Activated gamma-delta T cell treated with Interleukin-2 at 50 U/mL for 16 hours (primary cell): ENCODE measurements at regions not wholly inside any gene's neighbourhood (a gene's known extent, or its start where the extent isn't known, plus 50 kb on each side); places are given as distances from the start of the nearest gene placed in this dataset.

ENCODE experiments used
- DNase-seq: peaks from one replicate; pipeline ENCODE4 v3.0.0-alpha.2; 2020

DNA sequence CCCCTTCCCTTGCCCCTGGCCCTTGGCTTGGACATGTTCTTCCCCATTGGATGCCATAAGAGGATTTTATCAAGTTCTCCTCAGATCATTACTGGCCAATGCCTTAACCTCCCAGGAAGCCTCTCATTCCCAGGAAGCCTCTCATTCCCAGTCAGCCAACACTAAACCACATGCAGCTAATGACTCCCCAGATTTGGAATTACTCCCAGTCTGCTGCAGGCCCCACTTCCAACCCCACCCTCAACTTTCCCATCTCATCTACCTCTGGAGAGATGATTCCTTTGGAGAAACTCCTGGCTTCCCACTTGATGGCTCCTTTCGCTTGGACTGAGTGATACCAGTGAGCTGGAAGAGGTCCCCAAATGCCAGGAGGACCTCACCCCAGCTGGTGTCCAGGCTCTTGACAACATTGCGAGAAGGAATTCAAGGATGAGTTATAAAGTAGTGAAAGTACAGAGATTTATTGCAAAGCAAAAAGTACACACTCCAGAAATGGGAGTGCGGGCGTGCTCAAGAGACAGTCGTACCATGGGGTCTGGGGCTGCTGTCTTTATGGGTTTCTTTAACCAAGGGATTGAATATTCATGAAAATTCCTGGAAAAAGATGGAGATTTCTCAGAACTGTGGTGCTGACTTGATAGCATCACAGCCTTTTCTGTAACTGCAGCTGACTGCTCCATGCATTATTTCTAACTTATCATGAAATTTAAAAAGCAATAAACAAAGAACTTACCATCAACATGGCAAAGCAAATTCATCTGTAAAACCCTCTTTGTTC is 117.2 kb upstream of the ADCY1 start:
- no peak for DNase-seq

DNA sequence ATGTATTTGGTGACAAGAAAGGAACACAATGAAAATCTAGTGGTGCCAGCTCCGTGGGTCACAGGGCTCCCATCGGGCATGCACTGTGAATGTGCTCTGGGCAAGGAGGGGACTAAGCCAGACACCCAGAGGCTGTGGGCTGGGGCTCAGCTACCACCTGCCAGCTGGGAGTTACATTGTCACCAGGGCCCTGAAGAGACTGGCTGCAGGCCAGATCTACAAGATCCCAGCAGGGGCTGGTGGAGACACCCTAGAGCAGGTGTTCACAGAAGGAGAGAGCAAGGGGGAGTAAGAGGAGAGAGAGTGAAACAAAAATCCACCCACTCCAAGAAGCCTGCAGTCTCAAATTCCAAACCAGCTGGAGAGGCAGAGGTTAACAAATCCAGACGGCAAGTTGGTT is 116.6 kb upstream of the ADCY1 start:
- no peak for DNase-seq

DNA sequence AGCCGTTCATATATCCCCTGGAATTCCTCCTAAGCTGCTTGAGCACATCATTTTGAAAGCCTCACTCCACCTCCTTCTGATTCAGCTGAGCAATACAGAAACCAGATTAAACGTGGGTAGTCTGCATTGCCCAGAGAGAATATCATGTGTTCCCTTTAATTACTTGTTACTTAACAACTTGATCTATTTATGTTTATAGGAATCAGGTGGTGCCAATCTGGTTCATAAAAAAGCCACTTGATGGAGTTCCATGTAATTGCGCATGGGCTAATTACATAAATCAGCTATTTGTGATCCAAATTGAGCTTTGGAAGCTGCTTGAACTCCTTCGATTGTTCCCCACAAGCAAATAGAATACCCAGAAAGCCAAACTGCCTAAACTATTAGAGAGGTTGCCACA is 114.7 kb upstream of the ADCY1 start:
- DNase-seq: no peak

DNA sequence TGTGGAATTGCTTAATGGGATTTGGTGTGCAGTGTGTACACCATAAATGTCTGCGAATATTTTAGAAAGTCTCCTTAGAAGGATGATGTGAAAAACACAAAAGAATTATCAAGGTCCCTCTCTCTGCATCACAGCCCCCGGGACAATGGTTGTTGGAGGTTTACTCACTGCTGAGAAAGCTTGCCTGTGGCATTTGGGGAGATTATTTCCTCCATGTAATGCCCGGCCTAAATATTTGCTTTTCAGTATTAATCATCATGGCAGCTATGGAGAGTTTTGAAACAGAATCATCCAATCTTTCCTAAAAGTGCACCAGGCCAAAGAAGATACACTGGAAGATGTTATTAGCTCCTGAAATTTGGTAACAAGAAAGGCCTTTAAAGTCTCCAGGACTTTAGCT is 113.8 kb upstream of the ADCY1 start:
- no peak for DNase-seq

DNA sequence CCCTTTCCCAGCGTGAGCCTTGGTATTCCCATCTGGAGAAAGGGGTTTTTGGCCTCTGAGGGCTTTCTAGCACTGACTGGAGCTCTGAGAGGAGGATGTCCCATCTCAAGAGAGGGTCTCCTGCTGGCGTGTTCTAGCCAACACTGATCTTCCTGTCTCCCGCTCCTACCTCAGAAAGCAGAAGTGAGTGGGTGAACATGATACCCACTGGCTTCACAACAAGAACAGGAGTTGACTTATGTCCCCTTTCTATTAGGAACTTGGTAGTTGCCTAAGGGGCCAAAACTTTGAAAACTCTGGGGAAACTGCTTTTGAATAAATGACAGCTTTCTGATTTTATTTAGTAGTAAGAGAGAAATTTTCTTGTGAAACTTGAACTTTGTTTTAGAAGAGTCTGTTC is 113.1 kb upstream of the ADCY1 start:
- no peak for DNase-seq

DNA sequence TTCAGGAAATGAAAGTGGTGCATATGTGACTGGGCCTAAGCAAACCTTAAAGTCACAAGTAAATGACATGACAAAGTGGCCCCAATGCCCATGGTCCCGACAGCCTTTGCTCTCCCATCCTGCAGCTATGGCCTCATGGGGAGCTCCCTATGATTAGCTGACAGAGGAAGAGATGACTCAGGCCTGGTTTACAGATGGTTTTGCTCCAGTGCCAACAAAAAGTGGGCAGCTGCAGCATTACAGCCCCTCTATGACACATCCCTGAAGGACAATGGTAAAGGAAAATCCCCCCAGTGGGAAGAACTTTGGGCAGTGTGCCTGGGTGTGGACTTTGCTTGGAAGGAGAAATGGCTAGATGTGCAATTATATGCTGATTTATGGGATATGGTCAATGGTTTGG is 105.1 kb upstream of the ADCY1 start:
- DNase-seq: no peak

DNA sequence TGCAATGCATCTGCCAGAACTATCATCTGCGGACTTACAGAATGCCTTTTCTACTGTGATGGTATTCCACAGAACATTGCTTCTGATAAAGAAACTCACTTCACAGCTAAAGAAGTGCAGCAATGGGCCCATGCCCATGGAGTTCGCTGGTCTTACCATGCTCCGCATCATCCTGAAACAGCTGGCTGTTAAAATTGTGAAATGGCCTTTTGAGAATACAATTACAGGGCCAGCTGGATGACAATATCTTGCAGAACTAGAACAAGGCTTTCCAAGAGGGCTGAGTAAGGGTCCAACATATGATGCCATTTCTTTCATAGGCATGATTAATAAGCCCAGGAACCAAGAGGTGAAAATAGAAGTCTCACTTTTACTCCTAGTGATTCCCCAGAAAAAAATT is 104.1 kb upstream of the ADCY1 start:
- DNase-seq: no peak

DNA sequence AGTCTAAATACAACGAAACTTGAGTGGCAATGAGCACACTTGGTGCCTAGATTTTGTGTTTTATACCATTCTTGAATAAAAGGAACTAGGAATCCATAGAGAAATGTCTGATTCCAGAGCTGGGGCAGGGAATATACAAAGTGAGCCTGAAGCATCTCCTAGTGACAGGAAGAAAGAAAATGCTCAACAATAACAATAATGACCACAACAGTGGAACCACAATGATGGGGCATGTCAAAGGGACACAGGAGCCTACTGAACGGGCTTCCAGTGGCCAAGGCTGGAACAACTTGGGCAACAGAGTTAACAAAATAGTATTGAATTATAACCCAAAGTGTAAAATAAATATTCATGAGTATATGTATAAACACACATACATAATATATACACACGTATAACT is 94.4 kb upstream of the ADCY1 start:
- no peak for DNase-seq

DNA sequence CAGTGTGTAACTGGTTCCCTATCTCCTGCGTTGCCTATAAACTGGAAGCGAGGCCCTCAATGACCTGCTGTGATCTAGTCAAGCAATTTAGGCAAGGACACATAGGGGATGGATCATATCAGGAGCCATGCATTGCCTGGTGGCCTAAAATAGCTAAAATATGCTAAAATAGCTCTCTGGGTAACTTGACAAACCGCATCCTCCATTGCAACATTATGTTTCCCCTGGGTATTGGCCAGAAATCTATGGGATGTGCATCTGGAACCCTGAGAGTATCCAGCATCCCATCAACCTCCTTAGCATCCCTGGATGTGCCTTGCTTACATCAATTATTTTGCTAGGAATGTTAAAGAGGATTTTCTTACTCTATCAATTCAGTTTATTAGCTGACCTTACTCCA is 91.7 kb upstream of the ADCY1 start:
- no peak for DNase-seq

DNA sequence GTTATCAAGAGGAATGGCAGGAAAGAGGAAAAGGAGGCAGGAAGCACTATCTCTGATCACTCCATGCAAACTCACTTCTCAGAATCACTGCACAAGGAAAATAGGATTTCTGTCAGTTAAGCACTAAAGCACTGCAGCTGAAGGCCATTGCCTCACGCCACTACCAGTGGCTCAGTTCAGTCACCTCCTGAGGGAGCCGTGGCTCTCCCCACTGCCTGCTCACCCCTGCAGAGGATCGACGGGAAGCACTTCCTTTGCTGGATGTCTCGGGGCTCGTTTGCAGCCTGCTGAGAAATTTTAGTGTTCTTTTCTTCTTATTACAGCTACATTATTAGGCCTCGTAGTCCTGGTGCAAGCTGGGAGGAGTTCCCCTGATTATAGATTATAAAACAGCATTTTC is 90.1 kb upstream of the ADCY1 start:
- no peak for DNase-seq

DNA sequence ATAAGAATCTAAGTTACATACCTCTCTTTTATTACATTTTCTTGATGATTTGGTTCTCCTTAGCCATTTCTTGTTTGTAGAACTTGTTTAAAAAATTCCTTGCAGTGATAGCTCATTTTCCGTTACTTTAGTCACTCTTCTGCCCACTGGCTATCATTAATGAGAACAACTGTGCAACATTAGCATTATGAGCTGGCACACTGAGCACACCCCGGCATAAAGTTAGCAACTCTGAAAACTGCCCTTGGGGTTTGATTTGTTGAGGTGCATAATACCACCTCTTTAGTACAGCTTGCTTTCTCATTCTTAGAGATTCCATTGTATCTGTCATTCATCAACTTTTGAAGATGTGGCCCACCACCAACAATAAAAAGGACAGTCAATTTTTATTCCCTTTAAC is 87.6 kb upstream of the ADCY1 start:
- DNase-seq: no peak

DNA sequence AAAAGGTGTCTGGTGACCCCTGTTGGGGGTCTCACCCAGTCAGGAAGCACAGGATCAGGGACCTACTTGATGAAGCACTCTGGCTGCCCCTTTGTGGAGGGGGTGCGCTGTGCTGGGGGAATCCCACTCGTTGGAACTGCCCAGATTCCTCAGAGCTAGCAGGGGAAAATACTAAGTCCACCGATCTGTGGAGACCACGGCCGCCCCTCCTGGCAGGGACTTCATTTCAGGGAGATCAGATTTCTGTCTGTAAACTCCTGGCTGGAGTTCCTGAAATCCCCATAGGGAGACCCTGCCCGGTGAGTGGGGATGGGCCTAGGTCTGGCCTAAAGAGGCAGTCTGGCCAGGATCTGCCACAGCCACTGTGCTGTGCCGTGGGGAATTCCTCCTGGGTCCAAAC is 79.3 kb upstream of the ADCY1 start:
- DNase-seq: no peak

DNA sequence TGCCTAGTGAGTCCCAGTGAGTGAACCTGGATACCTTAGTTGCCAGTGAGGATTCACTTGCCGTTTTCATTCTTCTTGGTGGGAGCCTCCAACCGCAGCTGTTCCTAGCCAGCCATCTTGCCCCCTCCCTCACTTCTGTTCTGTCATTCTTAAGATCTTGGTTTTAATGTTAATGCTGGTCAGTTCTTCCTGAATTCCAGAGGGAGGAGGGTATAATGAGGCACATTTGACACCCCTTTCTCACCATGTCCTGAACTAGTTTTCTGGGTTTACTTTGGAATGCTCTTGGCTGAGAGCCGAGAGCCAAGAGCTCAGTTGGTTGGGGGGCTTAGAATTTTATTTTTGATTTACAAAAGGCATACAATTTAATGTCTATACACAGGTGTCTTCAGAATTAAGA is 78.5 kb upstream of the ADCY1 start:
- no peak for DNase-seq

DNA sequence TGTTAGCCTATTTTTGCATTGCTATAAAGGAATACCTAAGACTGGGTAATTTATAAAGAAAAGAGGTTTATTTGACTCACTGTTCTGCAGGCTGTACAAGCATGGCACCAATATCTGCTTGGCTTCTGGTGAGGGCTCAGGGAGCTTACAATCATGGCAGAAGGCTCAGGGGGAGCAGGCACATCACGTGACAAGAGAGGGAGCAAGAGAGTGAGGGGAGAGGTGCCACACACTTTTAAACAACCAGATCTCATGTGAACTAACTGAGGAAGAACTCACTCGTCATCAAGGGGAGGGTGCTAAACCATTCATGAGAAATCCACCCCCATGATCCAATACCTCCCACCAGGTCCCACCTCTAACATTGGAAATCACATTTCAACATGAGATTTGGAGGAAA is 73.9 kb upstream of the ADCY1 start:
- DNase-seq: no peak

DNA sequence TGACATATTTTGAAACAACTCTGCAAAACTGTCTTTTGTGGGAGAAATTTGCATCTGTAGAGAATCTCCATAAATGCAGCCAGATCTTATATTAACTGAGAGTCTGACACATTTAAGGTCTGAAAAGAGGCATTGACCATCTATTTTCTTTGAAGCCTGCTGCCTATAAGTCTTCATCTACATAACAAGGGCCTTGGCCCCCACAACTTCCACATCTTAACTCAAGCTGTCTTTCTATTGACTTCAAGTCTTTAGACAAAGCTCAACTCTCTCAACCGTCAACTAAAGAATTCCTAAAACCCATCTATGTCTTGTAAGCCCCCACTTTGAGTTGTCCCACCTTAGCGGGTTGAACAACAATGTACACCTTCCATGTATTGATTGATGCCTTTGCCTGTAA is 72.4 kb upstream of the ADCY1 start:
- DNase-seq: no peak

DNA sequence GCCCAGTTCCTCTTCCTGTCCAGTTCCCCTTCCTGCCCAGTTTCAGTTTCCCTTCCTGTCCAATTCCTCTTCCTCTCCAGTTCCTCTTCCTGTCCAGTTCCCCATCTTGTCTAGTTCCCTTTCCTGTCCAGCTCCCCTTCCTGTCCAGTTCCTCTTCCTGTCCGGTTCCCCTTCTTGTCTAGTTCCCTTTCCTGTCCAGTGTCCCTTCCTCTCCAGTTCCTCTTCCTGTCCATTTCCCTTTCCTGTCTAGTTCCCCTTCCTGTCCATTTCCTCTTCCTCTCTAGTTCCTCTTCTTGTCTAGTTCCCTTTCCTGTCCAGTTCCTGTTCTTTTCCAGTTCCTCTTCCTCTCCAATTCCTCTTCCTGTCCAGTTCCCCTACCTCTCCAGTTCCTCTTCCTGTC is 68.1 kb upstream of the ADCY1 start:
- no peak for DNase-seq

DNA sequence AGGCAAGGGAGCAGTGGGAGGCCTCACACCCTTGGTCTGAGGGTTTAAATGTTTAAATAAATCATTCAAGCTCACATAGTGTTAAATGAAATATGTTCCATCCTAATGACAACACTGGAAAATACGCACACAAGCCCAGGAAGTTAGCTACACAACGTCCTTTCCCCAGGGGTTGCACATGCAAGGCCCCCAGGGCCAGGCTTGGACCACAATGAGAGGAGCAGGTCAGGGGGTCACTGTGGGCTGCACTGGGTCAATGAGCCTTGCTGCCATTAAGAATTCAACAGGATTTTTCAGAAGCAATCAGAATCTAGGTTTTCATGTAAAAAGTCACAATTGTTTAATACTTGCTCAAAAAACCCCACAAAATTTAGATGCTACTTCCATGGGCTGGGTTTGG is 64.9 kb upstream of the ADCY1 start:
- no peak for DNase-seq

DNA sequence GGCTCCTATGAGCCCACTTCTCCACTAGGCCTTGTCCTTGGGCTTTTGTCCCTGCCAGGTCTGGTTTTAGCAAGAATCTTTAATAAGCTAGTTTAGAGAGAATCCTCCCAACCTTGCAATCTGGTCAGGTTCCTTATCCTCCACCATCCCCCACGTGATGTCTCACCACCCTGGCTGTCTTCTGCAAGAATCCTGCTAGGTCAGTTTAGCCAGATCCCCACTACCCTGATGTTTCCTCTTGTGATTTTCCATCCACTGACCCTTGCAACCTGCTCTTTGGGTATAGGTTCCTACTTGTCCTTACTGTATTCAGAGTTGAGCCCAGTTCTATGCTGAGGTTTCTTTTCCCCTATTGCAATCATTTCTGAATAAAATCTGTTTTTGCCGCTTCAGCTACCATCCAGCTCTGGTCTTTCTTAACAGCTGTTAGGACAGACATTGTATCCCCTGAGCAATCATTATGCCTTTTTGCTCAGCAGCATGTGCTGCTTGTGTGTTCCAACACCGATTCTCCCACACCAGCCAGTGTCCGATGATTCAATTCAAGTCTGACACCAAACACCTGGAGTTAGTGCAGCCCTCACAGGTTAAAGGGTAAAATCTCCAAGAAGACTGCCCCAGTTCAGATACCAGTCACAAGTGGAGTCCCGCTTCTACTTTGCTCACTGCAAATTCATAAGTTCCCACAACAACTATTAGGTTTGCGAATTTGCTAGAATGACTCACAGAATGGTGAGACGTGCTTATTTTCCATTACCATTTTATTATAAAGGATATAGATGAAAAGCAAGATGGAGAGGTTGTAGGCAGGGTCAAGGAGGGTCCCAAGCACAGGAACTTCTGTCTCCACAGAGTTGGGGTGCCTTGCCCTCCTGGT is 62.2 kb upstream of the ADCY1 start:
- no peak for DNase-seq

DNA sequence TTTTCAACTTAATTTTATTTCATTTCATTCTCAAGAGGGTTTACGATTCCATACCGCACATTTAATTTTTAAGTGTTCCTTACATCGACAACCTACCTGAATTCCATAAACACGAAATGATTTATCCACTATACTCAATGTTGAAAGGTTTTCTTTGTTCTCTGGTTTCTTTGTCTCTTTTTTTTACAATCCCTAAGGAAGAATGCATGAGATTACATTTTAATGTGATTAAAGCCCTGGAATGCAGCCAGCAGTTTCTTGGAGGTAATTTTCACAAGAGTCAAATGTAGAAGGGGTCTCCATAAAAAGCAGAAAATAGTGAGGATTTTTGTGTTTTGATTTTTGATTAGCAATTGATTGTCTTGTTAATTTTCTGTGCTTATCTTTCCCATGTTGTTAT is 59.2 kb upstream of the ADCY1 start:
- no peak for DNase-seq

DNA sequence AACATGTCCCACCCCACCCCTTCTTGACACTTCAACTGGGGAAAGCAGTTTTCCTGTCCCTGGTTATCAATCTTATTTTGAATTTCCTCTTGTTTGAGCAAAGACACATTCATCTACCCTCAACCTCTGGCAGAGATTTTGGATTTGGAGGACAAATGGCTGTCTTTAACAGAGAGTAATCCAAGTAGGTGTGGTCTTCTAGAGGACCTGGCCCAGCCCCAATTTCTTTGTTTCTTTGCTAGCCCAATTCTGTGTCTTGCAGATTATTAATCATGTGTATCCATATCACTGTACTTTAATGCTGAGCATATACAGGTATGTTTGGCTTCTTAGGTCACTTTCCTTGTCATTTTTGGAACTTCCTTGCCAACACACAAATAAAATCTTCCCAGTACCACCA is 58.8 kb upstream of the ADCY1 start:
- DNase-seq: no peak
